OCI-LY1 (cell line): ENCODE measurements at regions not wholly inside any gene's neighbourhood (a gene's known extent, or its start where the extent isn't known, plus 50 kb on each side); places are given as distances from the start of the nearest gene placed in this dataset.

Experiments
- H2AFZ ChIP-seq: fragments of 200-600 bp; sonication (generic), shearing (Covaris generic); 2 replicates; pipeline ENCODE4 v1.6.0; 2014; ENCODE audit warnings: antibody characterized with exemption, mild to moderate bottlenecking, low read length
- H3F3A ChIP-seq: fragments of 200-600 bp; sonication (generic), shearing (Covaris generic); 2 replicates; pipeline ENCODE4 v1.6.0; 2014; ENCODE audit warnings: mild to moderate bottlenecking, antibody characterized with exemption, low read length, moderate library complexity; ENCODE audit not compliant: insufficient read depth
- H3K27ac ChIP-seq: fragments of 200-600 bp; sonication (generic); 2 replicates; pipeline ENCODE4 v1.5.1; 2014; ENCODE audit warnings: low read length, mixed run types, mild to moderate bottlenecking, low read depth; ENCODE audit not compliant: poor library complexity, severe bottlenecking
- H3K27me3 ChIP-seq: fragments of 200-600 bp; sonication (generic); 2 replicates; pipeline ENCODE4 v1.6.0; 2014; ENCODE audit warnings: antibody characterized with exemption, mild to moderate bottlenecking, low read length, moderate library complexity; ENCODE audit not compliant: insufficient read depth
- H3K36me3 ChIP-seq: fragments of 200-600 bp; sonication (generic); 2 replicates; pipeline ENCODE4 v1.6.1; 2014; ENCODE audit warnings: mild to moderate bottlenecking, antibody characterized with exemption, low read length, moderate library complexity, mixed read lengths; ENCODE audit not compliant: insufficient read depth
- H3K4me1 ChIP-seq: fragments of 200-600 bp; sonication (generic); 2 replicates; pipeline ENCODE4 v1.5.1; 2014; ENCODE audit warnings: mild to moderate bottlenecking, low read length, moderate library complexity; ENCODE audit not compliant: insufficient read depth, severe bottlenecking
- H3K4me2 ChIP-seq: fragments of 200-600 bp; sonication (generic), shearing (Covaris generic); 2 replicates; pipeline ENCODE4 v1.6.1; 2014; ENCODE audit warnings: low read length
- H3K4me3 ChIP-seq: fragments of 200-600 bp; sonication (generic); 2 replicates; pipeline ENCODE4 v1.5.1; 2014; ENCODE audit warnings: low read length, low read depth, mild to moderate bottlenecking, mixed read lengths; ENCODE audit not compliant: poor library complexity, severe bottlenecking
- H3K79me2 ChIP-seq: fragments of 200-600 bp; shearing (Covaris generic); 2 replicates; pipeline ENCODE4 v1.6.1; 2016; ENCODE audit warnings: mixed run types, low read length, mixed read lengths; ENCODE audit not compliant: insufficient read depth
- H3K9ac ChIP-seq: fragments of 200-600 bp; sonication (generic), shearing (Covaris generic); 2 replicates; pipeline ENCODE4 v1.6.1; 2014; ENCODE audit warnings: mild to moderate bottlenecking, low read length, mixed read lengths
- H3K9me2 ChIP-seq: fragments of 200-600 bp; sonication (generic), shearing (Covaris generic); 2 replicates; pipeline ENCODE4 v1.6.1; 2014; ENCODE audit warnings: low read depth, mild to moderate bottlenecking, low read length, mixed read lengths
- H3K9me3 ChIP-seq: fragments of 200-600 bp; shearing (Covaris generic); 2 replicates; pipeline ENCODE4 v1.6.1; 2014; ENCODE audit warnings: low read length, mixed read lengths
- H4K20me1 ChIP-seq: fragments of 200-600 bp; sonication (generic), shearing (Covaris generic); 2 replicates; pipeline ENCODE4 v1.6.0; 2016; ENCODE audit warnings: mild to moderate bottlenecking, low read length; ENCODE audit not compliant: insufficient read depth
- CTCF ChIP-seq: fragments of 200-600 bp; sonication (generic), shearing (Covaris generic); IDR thresholded peaks from 2 replicates; pipeline ENCODE4 v1.5.1; 2017; ENCODE audit warnings: mild to moderate bottlenecking, antibody characterized with exemption, low read length, moderate library complexity, mixed read lengths
- EZH2 ChIP-seq: fragments of 200-600 bp; sonication (generic), shearing (Covaris generic); IDR thresholded peaks from 2 replicates; pipeline ENCODE4 v1.8.0; 2017; ENCODE audit warnings: borderline replicate concordance, mixed run types, mild to moderate bottlenecking, antibody characterized with exemption, low read length, moderate library complexity, mixed read lengths

GRCh38 chr4:189299706-189300105 lies 641.0 kb upstream of the FRG1 start:
- H3K9ac ChIP-seq = no peak overlapping the region
- no peak overlapping the region for H3K4me2 ChIP-seq
- no peaks in the 10 kb centered on the region for H4K20me1 ChIP-seq
- no peak overlapping the region for H3K4me3 ChIP-seq
- no peaks in the 10 kb centered on the region for H3K36me3 ChIP-seq
- H3F3A ChIP-seq = no peaks in the 10 kb centered on the region
- no peak overlapping the region for H2AFZ ChIP-seq
- no peaks in the 10 kb centered on the region for H3K79me2 ChIP-seq
- no peaks in the 10 kb centered on the region for H3K4me1 ChIP-seq
- H3K9me2 ChIP-seq = no peaks in the 10 kb centered on the region
- TF ChIP-seq EZH2 (no peak), CTCF (no peak)
- no peaks in the 10 kb centered on the region for H3K9me3 ChIP-seq
- no peak overlapping the region for H3K27ac ChIP-seq
- H3K27me3 ChIP-seq = no peaks in the 10 kb centered on the region

GRCh38 chr4:189301692-189302091 lies 639.0 kb upstream of the FRG1 start:
- Histone ChIP-seq H3F3A (no peaks in the 10 kb centered on the region), H3K9me2 (no peaks in the 10 kb centered on the region), H3K9ac (no peak overlapping the region), H3K27me3 (no peaks in the 10 kb centered on the region), H4K20me1 (no peaks in the 10 kb centered on the region), H2AFZ (no peak overlapping the region), H3K36me3 (no peaks in the 10 kb centered on the region), H3K79me2 (no peaks in the 10 kb centered on the region), H3K4me2 (no peak overlapping the region), H3K27ac (no peak overlapping the region), H3K9me3 (no peaks in the 10 kb centered on the region), H3K4me1 (no peaks in the 10 kb centered on the region), H3K4me3 (no peak overlapping the region)
- no peak for TF ChIP-seq CTCF
- TF ChIP-seq EZH2 = no peak

- no peaks in the 10 kb centered on the region for H3K9me2 ChIP-seq
- no peaks in the 10 kb centered on the region for H3K9me3 ChIP-seq
- H2AFZ ChIP-seq = no peak overlapping the region
- H3K4me1 ChIP-seq = no peaks in the 10 kb centered on the region
- no peak overlapping the region for H3K4me2 ChIP-seq
- H3K9ac ChIP-seq = no peak overlapping the region
- no peak overlapping the region for H3K27ac ChIP-seq
- H3K4me3 ChIP-seq = no peak overlapping the region
- H4K20me1 ChIP-seq = no peaks in the 10 kb centered on the region
- H3K79me2 ChIP-seq = no peaks in the 10 kb centered on the region
- H3K27me3 ChIP-seq = no peaks in the 10 kb centered on the region
- no peak for TF ChIP-seq EZH2
- no peak for TF ChIP-seq CTCF
- no peaks in the 10 kb centered on the region for H3K36me3 ChIP-seq
- H3F3A ChIP-seq = no peaks in the 10 kb centered on the region
These were observed 638.0 kb upstream of the FRG1 start for GRCh38 chr4:189302719-189303118.
